NCI-H446 (cell line): ENCODE measurements at regions not wholly inside any gene's neighbourhood (a gene's known extent, or its start where the extent isn't known, plus 50 kb on each side); places are given as distances from the start of the nearest gene placed in this dataset.

ENCODE experiments used
- DNase-seq, 2 experiments: peaks; one replicate each; lab custom pipeline; 2025; lab: John Stamatoyannopoulos, UW

- no peak for DNase-seq
Measured at GRCh38 chr6:18335948-18336347, 51.2 kb upstream of the RNF144B start.

- no peak for DNase-seq
Measured at GRCh38 chr6:18334251-18334650, 52.9 kb upstream of the RNF144B start.

- DNase-seq, result no peak
Measured at GRCh38 chr6:18330548-18331081, 56.5 kb upstream of the RNF144B start.

GRCh38 chr6:18329776-18330175 lies 57.4 kb upstream of the RNF144B start:
- DNase-seq, result no peak

GRCh38 chr6:18328540-18328939 lies 58.6 kb upstream of the RNF144B start:
- DNase-seq, result no peak

GRCh38 chr6:18328070-18328469 lies 59.1 kb upstream of the RNF144B start:
- no peak for DNase-seq

- no peak for DNase-seq
Measured at GRCh38 chr6:18327626-18328025, 59.5 kb upstream of the RNF144B start.

- DNase-seq, result no peak
Measured at GRCh38 chr6:18326980-18327379, 60.2 kb upstream of the RNF144B start.

GRCh38 chr6:18326001-18326400 lies 61.1 kb upstream of the RNF144B start:
- DNase-seq, result no peak

GRCh38 chr6:18324706-18325042 lies 60.3 kb upstream of the DEK start:
- DNase-seq, result no peak

GRCh38 chr6:18323935-18324705 lies 59.8 kb upstream of the DEK start:
- DNase-seq, result peak; percentile 5 to 77

- no peak for DNase-seq
Measured at GRCh38 chr6:18317850-18318249, 53.5 kb upstream of the DEK start.

- DNase-seq, result no peak
Measured at GRCh38 chr6:18314317-18314997, 50.1 kb upstream of the DEK start.
